ENCODE measurements at regions not wholly inside any gene's neighbourhood (a gene's known extent, or its start where the extent isn't known, plus 50 kb on each side); places are given as distances from the start of the nearest gene placed in this dataset.

DNA sequence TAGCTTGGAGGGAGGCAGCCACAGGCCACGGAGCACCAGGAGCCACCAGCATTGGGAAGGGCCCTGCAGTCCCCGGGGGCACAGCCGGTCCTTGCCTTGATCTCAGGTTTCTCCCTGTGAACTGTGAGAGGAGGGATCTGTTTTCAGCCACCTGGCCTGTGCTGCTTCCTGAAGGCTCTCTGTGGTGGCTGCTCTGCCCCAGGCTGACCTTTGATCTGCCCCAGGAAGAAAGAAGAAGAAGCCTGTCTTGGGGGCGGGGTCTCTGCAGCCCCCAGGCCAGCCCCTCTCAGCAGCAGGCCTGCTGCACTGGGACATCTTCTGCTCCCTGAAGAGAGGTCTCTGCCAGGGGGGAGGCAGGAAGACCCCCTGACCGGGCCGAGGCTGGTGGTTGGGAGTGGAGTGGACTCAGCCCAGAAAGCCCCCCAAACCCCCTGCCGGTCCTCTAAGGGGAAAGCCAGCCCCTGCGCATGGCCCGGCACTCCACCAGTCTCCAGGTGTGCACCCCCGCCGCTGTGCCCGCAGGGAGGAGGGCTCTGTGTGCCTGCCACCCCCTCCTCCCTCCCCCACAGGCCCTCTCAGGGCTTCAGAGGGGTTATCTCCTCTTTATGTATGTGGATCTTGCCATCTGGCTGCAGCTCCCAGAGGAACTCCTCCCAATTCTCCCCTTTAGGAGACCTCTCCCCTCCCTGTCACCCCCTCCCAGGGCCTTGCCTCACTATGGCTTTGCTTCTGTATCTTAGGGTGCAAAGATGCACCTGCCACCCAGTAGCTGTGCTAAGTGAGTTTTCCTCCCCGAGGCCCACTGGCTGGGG lies 675.3 kb downstream of the BRD1 start:
- H3K36me3 Mint-ChIP-seq (ENCODE audit: insufficient read depth in 2 of 2): no peaks in the 10 kb centered on the region
- peaks cover 0 to 2% of the 10 kb centered on the region in 2 donors for H3K9me3 Mint-ChIP-seq
- no peaks in the 10 kb centered on the region for H3K4me1 Mint-ChIP-seq (ENCODE audit: low read depth)
- ATAC-seq (replicated peaks in 1 of 2) (no peak), DNase-seq (no peak)
- no peak overlapping the region for H3K4me3 Mint-ChIP-seq
- no peak overlapping the region for H3K27ac Mint-ChIP-seq
- no peaks in the 10 kb centered on the region for H3K27me3 Mint-ChIP-seq (ENCODE audit: low read depth)

DNA sequence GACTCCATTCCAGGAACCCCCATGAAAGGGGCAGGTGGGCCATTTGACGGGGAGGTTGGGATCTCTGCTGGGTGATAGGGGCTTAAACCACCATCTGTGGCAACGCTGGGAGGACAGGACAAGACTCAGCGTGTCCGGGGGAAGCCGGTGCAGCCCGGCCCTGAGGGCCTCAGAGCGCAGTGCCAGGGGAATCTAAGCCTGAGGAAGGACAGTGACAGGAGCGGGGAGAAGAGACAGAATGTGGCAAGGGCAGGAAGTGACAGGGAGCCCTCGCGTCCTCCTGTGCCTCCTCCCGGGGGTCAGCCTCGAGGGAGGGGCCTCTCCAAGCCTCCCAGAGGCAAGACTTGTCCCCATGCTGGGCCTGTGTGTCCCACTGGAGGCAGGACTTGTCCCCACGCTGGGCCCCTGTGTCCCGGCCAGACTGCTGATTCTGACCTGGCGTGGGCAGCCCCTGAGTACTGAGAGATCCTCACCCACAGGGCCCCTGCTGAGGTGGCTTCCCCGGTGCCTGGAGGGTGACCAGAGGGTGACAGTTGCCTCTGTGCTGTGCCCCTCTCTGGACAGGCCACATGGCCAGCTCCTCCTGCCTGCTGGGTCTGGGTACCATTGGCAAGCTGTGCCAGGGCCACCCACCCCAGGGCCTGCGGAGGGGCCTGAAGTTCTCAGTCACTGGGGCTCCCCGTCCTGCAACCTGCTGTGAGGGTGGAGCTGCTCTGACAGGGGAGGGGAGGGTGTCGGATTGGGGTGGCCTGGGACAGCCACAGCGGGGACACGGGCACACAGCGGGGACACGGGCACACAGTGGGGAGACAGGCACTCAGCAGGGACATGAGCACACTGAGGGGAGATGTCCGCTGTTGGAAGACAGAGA lies 676.2 kb downstream of the BRD1 start:
- H3K4me3 Mint-ChIP-seq: no peak overlapping the region
- DNase-seq: no peak
- H3K27ac Mint-ChIP-seq: no peak overlapping the region
- H3K9me3 Mint-ChIP-seq: peaks cover 0 to 2% of the 10 kb centered on the region in 2 donors
- H3K4me1 Mint-ChIP-seq (ENCODE audit: low read depth): no peaks in the 10 kb centered on the region
- ATAC-seq (replicated peaks in 1 of 2): no peak
- no peaks in the 10 kb centered on the region for H3K27me3 Mint-ChIP-seq (ENCODE audit: low read depth)
- no peaks in the 10 kb centered on the region for H3K36me3 Mint-ChIP-seq (ENCODE audit: insufficient read depth in 2 of 2)

DNA sequence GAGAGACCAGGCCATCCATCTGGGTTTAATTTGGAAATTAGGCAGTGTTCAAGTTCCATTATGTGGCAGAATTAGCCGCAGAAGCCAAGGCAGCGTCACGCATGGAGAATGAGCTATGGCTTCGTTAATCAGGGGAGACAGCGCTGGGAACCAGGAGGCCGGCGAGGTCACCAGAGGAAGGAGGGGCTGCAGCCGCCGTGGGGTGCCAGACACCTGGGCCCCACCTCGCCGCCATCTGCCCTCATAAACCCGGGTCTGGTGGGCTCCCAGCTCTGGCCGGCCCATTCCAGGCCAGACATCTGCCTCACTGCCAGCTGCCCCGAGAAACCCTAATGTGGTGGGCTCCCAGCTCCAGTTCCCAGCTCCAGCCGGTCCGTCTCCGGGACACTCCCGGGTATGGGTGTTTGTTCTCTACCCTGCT lies 676.9 kb downstream of the BRD1 start:
- no peaks in the 10 kb centered on the region for H3K27me3 Mint-ChIP-seq (ENCODE audit: low read depth)
- H3K4me3 Mint-ChIP-seq: no peak overlapping the region
- no peaks in the 10 kb centered on the region for H3K4me1 Mint-ChIP-seq (ENCODE audit: low read depth)
- H3K9me3 Mint-ChIP-seq: peaks cover 0 to under 1% of the 10 kb centered on the region in 2 donors
- ATAC-seq (replicated peaks in 1 of 2): no peak
- H3K27ac Mint-ChIP-seq: no peak overlapping the region
- H3K36me3 Mint-ChIP-seq (ENCODE audit: insufficient read depth in 2 of 2): no peaks in the 10 kb centered on the region
- no peak for DNase-seq

GRCh38 chr22:49149721-49150608 lies 677.7 kb downstream of the BRD1 start:
- H3K36me3 Mint-ChIP-seq (ENCODE audit: insufficient read depth in 2 of 2): no peaks in the 10 kb centered on the region
- H3K27ac Mint-ChIP-seq: no peak overlapping the region
- H3K4me3 Mint-ChIP-seq: no peak overlapping the region
- no peaks in the 10 kb centered on the region for H3K27me3 Mint-ChIP-seq (ENCODE audit: low read depth)
- no peaks in the 10 kb centered on the region for H3K4me1 Mint-ChIP-seq (ENCODE audit: low read depth)
- ATAC-seq (replicated peaks in 1 of 2) (no peak), DNase-seq (no peak)
- H3K9me3 Mint-ChIP-seq: no peaks in the 10 kb centered on the region

DNA sequence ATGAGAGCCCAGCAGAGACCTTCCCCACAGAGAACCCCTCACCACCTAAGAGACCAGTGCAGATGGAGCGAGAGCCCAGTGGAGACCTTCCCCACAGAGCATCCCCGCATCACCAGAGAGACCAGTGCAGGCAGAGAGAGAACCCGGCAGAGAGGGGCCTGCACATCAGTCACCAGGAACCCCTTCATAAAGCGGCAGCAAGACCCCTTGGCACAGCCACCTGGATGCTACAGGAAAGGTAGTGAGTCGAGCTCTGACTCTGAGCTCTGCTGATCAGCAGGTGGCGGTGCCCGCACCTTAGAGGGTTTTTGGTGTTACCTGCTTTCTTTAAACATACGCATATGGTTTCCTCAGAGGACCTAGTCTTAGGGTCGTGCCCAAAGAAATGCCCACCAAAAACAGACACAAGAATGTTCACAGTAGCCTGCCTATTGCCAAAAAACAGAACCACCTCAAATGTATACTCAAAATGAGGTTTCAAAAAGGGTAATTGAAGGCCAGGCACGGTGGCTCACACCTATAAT lies 678.7 kb downstream of the BRD1 start:
- H3K27me3 Mint-ChIP-seq (ENCODE audit: low read depth): no peaks in the 10 kb centered on the region
- H3K27ac Mint-ChIP-seq: no peak overlapping the region
- H3K4me1 Mint-ChIP-seq (ENCODE audit: low read depth): no peaks in the 10 kb centered on the region
- DNase-seq (no peak), ATAC-seq (replicated peaks in 1 of 2) (no peak)
- H3K4me3 Mint-ChIP-seq: no peak overlapping the region
- no peaks in the 10 kb centered on the region for H3K36me3 Mint-ChIP-seq (ENCODE audit: insufficient read depth in 2 of 2)
- H3K9me3 Mint-ChIP-seq: no peaks in the 10 kb centered on the region

GRCh38 chr22:49147617-49148175 lies 680.0 kb downstream of the BRD1 start:
- Mint-ChIP-seq H3K36me3 (ENCODE audit: insufficient read depth in 2 of 2) (no peaks in the 10 kb centered on the region), H3K27ac (no peak overlapping the region)
- no peak for ATAC-seq (replicated peaks in 1 of 2)

GRCh38 chr22:49147171-49147570 lies 680.5 kb downstream of the BRD1 start:
- Mint-ChIP-seq H3K4me3 (no peak overlapping the region), H3K9me3 (no peaks in the 10 kb centered on the region), H3K27me3 (ENCODE audit: low read depth) (peaks cover under 1% of the 10 kb centered on the region), H3K36me3 (ENCODE audit: insufficient read depth in 2 of 2) (no peaks in the 10 kb centered on the region), H3K4me1 (ENCODE audit: low read depth) (no peaks in the 10 kb centered on the region), H3K27ac (no peak overlapping the region)
- no peak for ATAC-seq (replicated peaks in 1 of 2)
- DNase-seq: no peak

More at GRCh38 chr22:49147617-49148175, 680.0 kb downstream of the BRD1 start:
- no peaks in the 10 kb centered on the region for H3K27me3 Mint-ChIP-seq (ENCODE audit: low read depth)
- H3K4me1 Mint-ChIP-seq (ENCODE audit: low read depth): no peaks in the 10 kb centered on the region
- no peak overlapping the region for H3K4me3 Mint-ChIP-seq
- DNase-seq: no peak
- no peaks in the 10 kb centered on the region for H3K9me3 Mint-ChIP-seq

- no peak for ATAC-seq (replicated peaks in 1 of 2)
- H3K27me3 Mint-ChIP-seq (ENCODE audit: low read depth): peaks cover 7% of the 10 kb centered on the region
Measured at GRCh38 chr22:49146511-49146910, 681.2 kb downstream of the BRD1 start.

DNA sequence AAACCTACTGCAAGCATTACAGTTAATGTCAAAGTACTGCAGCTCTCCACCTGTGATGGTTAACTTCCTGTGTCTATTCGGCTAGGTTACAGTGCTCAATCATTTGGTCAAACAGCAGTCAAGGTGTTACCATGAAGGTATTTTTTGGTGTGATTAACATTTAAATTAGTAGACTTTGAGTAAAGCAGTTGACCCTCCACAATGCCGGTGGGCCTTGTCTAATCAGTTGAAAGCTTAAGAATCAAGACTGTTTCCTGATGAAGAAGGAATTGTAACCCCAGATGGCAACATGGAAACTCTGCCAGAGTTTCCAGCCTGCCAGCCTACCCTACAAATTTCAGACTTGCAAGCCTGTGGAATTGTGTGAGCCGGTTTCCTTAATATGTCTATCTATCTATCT lies 683.9 kb downstream of the BRD1 start:
- Mint-ChIP-seq H3K36me3 (ENCODE audit: insufficient read depth in 2 of 2) (no peaks in the 10 kb centered on the region), H3K27me3 (ENCODE audit: low read depth) (peaks cover 15% of the 10 kb centered on the region), H3K27ac (no peak overlapping the region), H3K9me3 (no peaks in the 10 kb centered on the region), H3K4me1 (ENCODE audit: low read depth) (no peaks in the 10 kb centered on the region), H3K4me3 (no peak overlapping the region)
- DNase-seq: no peak
- no peak for ATAC-seq (replicated peaks in 1 of 2)

More at GRCh38 chr22:49146511-49146910, 681.2 kb downstream of the BRD1 start:
- no peak for DNase-seq
- Mint-ChIP-seq H3K9me3 (no peaks in the 10 kb centered on the region), H3K4me3 (no peak overlapping the region), H3K27ac (no peak overlapping the region), H3K36me3 (ENCODE audit: insufficient read depth in 2 of 2) (no peaks in the 10 kb centered on the region), H3K4me1 (ENCODE audit: low read depth) (no peaks in the 10 kb centered on the region)

GRCh38 chr22:49142891-49143290 lies 684.8 kb downstream of the BRD1 start:
- Mint-ChIP-seq H3K4me1 (ENCODE audit: low read depth) (no peaks in the 10 kb centered on the region), H3K27me3 (ENCODE audit: low read depth) (peaks cover 24% of the 10 kb centered on the region), H3K27ac (no peak overlapping the region), H3K36me3 (ENCODE audit: insufficient read depth in 2 of 2) (no peaks in the 10 kb centered on the region), H3K9me3 (no peaks in the 10 kb centered on the region), H3K4me3 (no peak overlapping the region)
- ATAC-seq (replicated peaks in 1 of 2) (no peak), DNase-seq (no peak)

GRCh38 chr22:49142296-49142695 lies 685.4 kb downstream of the BRD1 start:
- ATAC-seq (replicated peaks in 1 of 2): no peak

GRCh38 chr22:49141761-49142160 lies 685.9 kb downstream of the BRD1 start:
- H3K4me3 Mint-ChIP-seq: no peak overlapping the region
- H3K27me3 Mint-ChIP-seq (ENCODE audit: low read depth): peaks cover 24% of the 10 kb centered on the region
- no peaks in the 10 kb centered on the region for H3K9me3 Mint-ChIP-seq
- H3K4me1 Mint-ChIP-seq (ENCODE audit: low read depth): no peaks in the 10 kb centered on the region
- no peaks in the 10 kb centered on the region for H3K36me3 Mint-ChIP-seq (ENCODE audit: insufficient read depth in 2 of 2)
- DNase-seq: no peak
- no peak for ATAC-seq (replicated peaks in 1 of 2)
- no peak overlapping the region for H3K27ac Mint-ChIP-seq

More at GRCh38 chr22:49142296-49142695, 685.4 kb downstream of the BRD1 start:
- H3K27me3 Mint-ChIP-seq (ENCODE audit: low read depth): peaks cover 24% of the 10 kb centered on the region
- no peak for DNase-seq
- H3K4me3 Mint-ChIP-seq: no peak overlapping the region
- no peaks in the 10 kb centered on the region for H3K4me1 Mint-ChIP-seq (ENCODE audit: low read depth)
- H3K36me3 Mint-ChIP-seq (ENCODE audit: insufficient read depth in 2 of 2): no peaks in the 10 kb centered on the region
- no peak overlapping the region for H3K27ac Mint-ChIP-seq
- no peaks in the 10 kb centered on the region for H3K9me3 Mint-ChIP-seq
